ENCODE measurements at regions not wholly inside any gene's neighbourhood (a gene's known extent, or its start where the extent isn't known, plus 50 kb on each side); places are given as distances from the start of the nearest gene placed in this dataset.

DNA sequence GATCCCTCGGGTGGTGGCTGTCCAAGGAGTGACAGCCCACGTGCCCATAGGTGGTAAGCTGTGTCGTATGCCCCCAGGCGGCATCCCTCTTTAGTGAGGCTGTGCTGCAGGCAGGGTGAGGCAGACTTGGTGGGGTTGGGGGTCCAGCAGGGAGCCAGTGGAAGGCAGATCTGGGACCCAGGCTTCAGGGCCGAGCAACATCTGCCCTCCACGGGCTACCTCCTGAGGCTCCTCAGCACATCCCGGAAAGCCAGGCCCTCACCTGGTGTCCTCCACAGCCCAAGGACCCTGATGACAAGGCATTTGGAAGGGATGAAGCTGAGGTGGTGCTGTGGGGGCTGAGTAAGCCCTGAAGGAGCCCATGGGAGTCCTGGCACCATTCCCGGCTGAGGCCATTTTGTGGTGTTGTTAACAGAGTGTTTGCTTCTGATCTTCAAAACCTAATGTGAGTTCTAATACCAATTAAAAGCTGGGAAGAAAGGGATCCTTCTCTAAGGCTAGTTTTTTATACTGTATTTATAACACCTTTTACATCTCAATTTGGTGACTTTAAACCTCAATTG, 295.8 kb upstream of the IRX2 start:
- Histone ChIP-seq H3K9me3 (ENCODE audit: insufficient read depth, low read depth, low read length) (peaks cover 3% of the 10 kb centered on the region; the same call in 1 of the 2 replicates), H4K20me1 (ENCODE audit: insufficient read depth, low read length, poor library complexity, severe bottlenecking) (no peaks in the 10 kb centered on the region), H3K4me2 (ENCODE audit: low read depth, low read length, poor library complexity, severe bottlenecking) (no peak overlapping the region), H3K27me3 (ENCODE audit: insufficient read depth, low read length, poor library complexity, severe bottlenecking) (no peaks in the 10 kb centered on the region), H3F3A (ENCODE audit: low read depth) (no peaks in the 10 kb centered on the region), H3K9ac (ENCODE audit: low read depth, low read length, poor library complexity, severe bottlenecking) (no peak overlapping the region), H3K4me3 (ENCODE audit: low read length, poor library complexity, severe bottlenecking) (no peak overlapping the region), H2AFZ (ENCODE audit: low read length) (no peak overlapping the region), H3K36me3 (ENCODE audit: insufficient read depth, low read length) (no peaks in the 10 kb centered on the region), H3K79me2 (ENCODE audit: insufficient read depth, low read length) (no peaks in the 10 kb centered on the region), H3K9me2 (replicated peaks; ENCODE audit: low read depth, low read length) (no peaks in the 10 kb centered on the region), H3K4me1 (ENCODE audit: insufficient read depth, low read length, poor library complexity, severe bottlenecking) (no peaks in the 10 kb centered on the region)
- no peak for TF ChIP-seq CTCF (conservative IDR thresholded peaks at IDR 0.05; ENCODE audit: low read length)
- no peak for TF ChIP-seq EZH2phosphoT487 (IDR thresholded peaks at IDR 0.05; ENCODE audit: borderline replicate concordance)

DNA sequence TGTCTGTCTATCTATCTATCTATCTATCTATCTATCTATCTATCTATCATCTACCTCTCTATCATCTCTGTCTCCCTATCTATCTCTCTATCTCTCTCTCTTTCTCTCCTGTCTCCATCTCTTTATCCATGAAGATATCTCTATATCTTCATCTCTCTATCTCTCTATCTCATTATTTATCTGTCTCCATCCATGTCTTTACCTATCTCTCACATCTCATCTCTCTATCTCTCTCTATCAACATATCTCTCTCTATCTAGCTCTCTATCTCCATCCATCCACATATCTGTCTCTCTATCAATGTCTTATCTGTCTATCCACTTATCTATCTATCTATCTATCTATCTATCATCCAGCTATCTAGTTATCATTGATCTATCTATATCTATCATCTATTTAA, 292.1 kb upstream of the IRX2 start:
- Histone ChIP-seq H3K9me2 (replicated peaks; ENCODE audit: low read depth, low read length) (no peaks in the 10 kb centered on the region), H4K20me1 (ENCODE audit: insufficient read depth, low read length, poor library complexity, severe bottlenecking) (no peaks in the 10 kb centered on the region), H3K27me3 (ENCODE audit: insufficient read depth, low read length, poor library complexity, severe bottlenecking) (no peaks in the 10 kb centered on the region), H2AFZ (ENCODE audit: low read length) (no peak overlapping the region), H3K4me2 (ENCODE audit: low read depth, low read length, poor library complexity, severe bottlenecking) (no peak overlapping the region), H3K4me1 (ENCODE audit: insufficient read depth, low read length, poor library complexity, severe bottlenecking) (no peaks in the 10 kb centered on the region), H3K79me2 (ENCODE audit: insufficient read depth, low read length) (no peaks in the 10 kb centered on the region), H3K4me3 (ENCODE audit: low read length, poor library complexity, severe bottlenecking) (no peak overlapping the region), H3K9me3 (ENCODE audit: insufficient read depth, low read depth, low read length) (peaks cover 3% of the 10 kb centered on the region; the same call in 1 of the 2 replicates), H3K36me3 (ENCODE audit: insufficient read depth, low read length) (no peaks in the 10 kb centered on the region), H3F3A (ENCODE audit: low read depth) (no peaks in the 10 kb centered on the region), H3K9ac (ENCODE audit: low read depth, low read length, poor library complexity, severe bottlenecking) (no peak overlapping the region)
- no peak for TF ChIP-seq CTCF (conservative IDR thresholded peaks at IDR 0.05; ENCODE audit: low read length)
- no peak for TF ChIP-seq EZH2phosphoT487 (IDR thresholded peaks at IDR 0.05; ENCODE audit: borderline replicate concordance)

DNA sequence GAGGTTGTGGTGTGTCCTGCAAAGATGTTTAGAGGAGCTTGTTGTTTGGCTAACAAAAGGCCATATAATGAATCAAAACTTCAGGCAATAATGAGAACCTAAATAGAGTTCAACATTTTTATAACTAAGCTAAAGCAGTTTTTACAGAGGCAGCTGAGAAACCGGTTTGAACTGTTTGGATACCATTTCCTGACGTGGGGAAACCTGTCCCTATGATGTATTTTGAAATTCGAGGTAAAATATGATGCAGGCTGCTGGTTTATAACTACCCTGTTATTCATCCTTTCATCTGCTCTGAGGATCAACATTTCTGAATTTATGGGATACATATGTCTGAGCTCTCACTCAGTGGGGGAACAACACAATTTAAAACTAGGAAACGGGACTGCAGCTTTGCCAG, 289.5 kb upstream of the IRX2 start:
- no peak for TF ChIP-seq CTCF (conservative IDR thresholded peaks at IDR 0.05; ENCODE audit: low read length)
- no peak for TF ChIP-seq EZH2phosphoT487 (IDR thresholded peaks at IDR 0.05; ENCODE audit: borderline replicate concordance)
- H3K79me2 ChIP-seq (ENCODE audit: insufficient read depth, low read length): no peaks in the 10 kb centered on the region
- no peak overlapping the region for H3K4me2 ChIP-seq (ENCODE audit: low read depth, low read length, poor library complexity, severe bottlenecking)
- no peaks in the 10 kb centered on the region for H3F3A ChIP-seq (ENCODE audit: low read depth)
- no peaks in the 10 kb centered on the region for H3K4me1 ChIP-seq (ENCODE audit: insufficient read depth, low read length, poor library complexity, severe bottlenecking)
- no peak overlapping the region for H3K9ac ChIP-seq (ENCODE audit: low read depth, low read length, poor library complexity, severe bottlenecking)
- H4K20me1 ChIP-seq (ENCODE audit: insufficient read depth, low read length, poor library complexity, severe bottlenecking): no peaks in the 10 kb centered on the region
- H3K27me3 ChIP-seq (ENCODE audit: insufficient read depth, low read length, poor library complexity, severe bottlenecking): no peaks in the 10 kb centered on the region
- H3K4me3 ChIP-seq (ENCODE audit: low read length, poor library complexity, severe bottlenecking): no peak overlapping the region
- H3K36me3 ChIP-seq (ENCODE audit: insufficient read depth, low read length): no peaks in the 10 kb centered on the region
- H3K9me3 ChIP-seq (ENCODE audit: insufficient read depth, low read depth, low read length): no peaks in the 10 kb centered on the region; the same call in 1 of the 2 replicates
- H3K9me2 ChIP-seq (replicated peaks; ENCODE audit: low read depth, low read length): no peaks in the 10 kb centered on the region
- no peak overlapping the region for H2AFZ ChIP-seq (ENCODE audit: low read length)

All from Loucy (cell line).